T-helper 2 cell (primary cell): ENCODE measurements at regions not wholly inside any gene's neighbourhood (a gene's known extent, or its start where the extent isn't known, plus 50 kb on each side); places are given as distances from the start of the nearest gene placed in this dataset.
"Not testable (repeated sequence)": the region's sequence is repeated elsewhere in the genome, so short reads cannot be mapped to it uniquely, and the experiment has no call there.

Experiments used
- DNase-seq, 5 experiments: peaks; one replicate each; pipeline versions ENCODE4 v3.0.0 to v3.0.0-alpha.2; 2012 to 2022

DNA sequence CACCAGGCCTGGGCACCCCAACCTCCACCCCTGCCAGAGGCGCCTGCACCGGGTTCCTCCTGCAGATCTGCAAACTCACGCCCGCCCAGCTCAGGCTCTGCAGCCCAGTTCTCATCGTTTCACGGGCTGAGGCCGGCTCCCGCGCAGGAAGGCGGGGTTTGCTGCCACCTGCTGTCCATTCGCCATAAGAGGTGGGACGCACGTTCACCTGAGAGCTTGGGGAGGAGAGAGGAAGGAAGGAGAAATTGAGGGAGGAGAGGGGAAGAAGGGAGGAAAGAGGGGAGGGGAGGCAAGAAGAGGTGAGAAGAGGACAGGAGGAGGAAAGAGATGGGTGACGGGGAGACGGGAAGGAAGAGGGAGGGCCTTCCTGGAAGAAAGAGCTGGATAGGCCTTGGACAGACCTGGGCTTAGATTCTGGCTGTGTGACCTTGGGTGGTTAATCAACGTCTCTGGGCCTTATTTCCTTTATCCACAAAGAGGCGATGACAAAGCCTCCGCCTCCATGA lies 114.5 kb downstream of the ADRA2C start:
- peak in 4 of 5 experiments; percentile 40 to 61 (median 50) for DNase-seq

DNA sequence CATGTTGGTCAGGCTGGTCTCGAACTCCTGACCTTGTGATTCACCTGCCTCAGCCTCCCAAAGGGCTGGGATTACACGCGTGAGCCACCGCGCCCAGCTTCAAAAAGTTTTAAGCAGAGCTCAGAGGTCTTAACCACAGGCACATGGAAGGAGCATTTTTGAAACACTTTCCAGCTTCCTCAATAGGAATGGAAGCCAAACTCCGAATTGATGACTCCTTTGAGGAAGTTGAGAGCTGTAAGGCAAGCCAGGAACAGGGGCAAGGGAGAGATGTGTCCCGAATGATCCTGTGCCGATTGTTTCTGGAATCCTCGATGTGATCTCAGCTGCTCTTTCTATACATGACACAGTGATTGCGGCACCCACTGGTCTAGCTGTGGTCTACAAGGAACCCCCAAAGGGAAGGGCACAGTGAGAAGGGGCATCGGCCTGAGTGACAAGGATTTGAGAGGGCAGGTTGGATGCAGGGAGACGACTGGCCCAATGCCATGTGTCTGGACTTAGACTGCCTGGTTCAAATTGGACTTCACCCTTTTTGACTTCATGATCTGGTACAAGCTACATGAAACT lies 116.2 kb downstream of the ADRA2C start:
- not testable (repeated sequence) for DNase-seq

DNA sequence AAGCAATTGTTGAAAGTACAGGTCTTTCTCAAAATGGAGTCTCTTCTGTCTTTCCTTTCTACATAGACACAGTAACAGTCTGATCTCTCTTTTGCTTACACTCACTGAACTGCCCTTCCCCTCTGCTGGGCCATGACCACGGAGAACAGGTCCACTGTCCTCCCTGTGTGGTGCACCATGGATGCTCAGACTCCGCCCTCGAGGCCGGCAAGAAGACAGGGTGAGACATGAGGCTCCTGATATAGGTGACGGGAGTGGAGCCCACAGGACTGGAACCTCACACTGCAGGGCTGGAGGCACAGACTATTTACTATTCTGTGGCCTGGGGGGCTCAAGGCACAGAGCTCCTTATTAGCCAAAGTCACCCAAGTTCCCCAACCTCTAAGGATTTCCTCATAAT lies 118.1 kb downstream of the ADRA2C start:
- not testable (repeated sequence) for DNase-seq

DNA sequence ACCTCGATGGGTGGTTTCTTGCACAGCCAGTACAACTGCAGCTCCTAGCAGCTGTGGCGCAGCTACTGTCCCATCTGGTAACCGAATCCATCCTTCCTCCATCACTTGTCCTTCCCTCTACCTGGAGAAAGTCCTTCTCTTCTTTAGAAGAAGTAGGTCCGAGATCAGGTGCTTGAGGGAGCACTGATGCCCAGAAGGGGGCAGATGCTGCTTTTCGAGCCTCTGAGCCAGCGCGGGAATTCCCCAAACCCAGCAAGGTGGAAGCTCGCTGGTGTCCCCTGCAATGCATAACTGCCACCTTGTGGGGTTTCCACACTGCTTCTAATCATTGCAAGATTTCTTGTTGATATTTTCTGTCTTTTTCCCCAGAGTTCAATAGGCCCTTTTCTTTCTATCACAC lies 127.4 kb downstream of the ADRA2C start:
- DNase-seq: not testable (repeated sequence)

DNA sequence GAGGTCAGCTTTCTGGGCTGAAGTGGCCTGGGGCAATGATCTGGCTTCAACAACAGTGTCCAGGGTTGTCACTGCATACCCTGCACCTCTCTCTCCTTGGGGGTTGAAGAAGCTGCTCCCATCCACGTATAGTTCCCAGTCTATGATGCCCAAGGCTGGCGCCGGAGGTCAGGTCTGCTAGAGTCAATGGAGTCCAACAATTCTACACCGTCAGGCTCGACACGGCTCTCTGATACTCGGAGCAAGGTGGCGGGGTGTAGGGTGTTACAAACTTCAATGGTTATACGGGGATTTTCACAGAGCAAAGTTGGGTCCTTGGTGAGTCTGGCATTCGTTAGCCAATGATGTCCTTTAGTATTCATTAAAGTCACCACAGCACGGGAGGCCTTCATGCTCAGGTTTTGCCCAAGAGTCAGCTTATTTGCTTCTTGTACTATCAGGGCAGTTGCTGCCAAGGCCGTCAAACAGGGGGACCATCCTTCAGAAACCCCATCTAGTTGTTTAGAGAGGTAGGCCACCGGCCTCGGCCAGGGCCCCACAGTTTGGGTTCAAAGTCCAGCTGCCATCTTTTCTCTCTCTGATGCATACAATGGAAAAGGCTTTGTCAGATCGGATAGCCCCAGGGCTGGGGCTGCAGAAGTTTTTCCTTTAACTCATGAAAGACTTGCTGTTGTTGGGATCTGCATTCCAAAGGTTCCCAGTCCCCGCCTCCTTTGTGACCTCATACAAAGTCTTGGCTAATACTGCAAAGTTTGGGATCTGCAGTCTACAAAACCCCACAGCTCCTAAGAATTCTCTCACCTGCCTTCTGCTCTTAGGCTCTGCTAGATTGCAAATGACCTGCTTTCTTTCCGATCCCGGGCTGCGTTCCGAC lies 128.1 kb downstream of the ADRA2C start:
- DNase-seq: not testable (repeated sequence)

DNA sequence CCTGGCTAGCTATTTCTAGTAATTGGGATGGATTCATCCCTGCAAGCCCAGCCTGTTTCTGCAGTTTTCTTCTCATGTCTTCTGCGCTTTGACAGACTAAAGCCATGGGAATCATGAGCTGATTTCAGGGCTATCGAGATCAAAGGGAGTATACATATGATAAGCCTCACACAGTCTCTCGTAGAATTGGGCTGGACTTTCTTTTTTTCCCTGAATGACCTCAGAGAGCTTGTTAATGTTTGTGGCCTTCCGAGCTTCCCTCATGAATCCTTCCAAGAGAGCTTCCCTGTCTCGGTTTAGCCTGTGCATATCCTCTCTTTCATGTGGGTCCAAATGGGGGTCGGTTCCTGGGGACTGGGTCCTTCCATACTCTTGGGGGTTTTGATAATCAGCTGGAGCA lies 130.3 kb downstream of the ADRA2C start:
- no peak for DNase-seq

DNA sequence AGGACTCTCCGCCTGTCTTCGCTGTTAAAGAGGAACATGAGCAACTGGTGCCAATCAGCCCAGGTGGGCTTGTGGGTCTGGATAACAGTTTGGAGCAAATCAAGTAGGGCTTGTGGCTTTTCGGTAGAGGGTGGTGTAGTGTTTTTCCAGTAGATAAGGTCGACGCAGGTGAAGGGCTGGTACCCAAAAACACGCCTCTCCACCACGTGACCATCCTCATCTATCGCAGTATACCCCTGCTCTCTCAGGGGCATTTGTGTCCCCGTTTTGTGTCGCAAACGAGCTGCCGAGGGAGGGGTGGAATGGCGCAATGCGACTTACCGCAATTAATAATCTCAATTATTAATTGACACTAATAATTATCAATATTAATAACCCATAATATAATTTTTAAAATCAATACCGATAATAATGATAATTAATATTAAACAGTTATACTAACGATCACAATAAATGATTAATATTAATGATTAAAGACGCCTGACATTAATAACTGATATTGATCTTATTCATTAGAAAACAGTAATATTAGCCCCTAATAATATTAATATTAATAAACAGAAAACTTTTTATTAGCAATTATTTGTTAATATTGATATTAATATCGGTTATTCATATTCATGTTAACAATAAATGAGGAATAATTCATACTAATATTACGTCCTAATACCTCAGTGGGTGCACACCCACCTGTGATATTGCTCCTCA lies 130.8 kb downstream of the ADRA2C start:
- not testable (repeated sequence) for DNase-seq

DNA sequence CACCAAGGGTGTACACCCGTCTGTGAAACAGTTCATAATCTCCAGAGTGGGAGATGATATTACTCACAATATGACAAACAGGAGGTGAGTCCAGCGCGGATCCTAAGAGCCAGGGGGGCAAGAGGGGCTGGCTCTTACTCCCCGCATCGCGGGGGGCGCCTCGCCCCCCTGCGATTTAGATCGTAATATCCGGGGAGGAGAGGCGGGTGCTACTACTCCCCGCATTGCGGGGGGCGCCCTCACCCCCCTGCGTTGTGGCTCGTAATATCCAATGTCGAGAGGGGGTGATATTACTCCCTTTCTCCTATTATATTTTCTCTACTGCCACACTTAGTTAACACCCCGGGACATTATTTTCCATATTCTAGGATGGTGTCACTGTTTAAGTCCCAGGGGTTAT lies 131.9 kb downstream of the ADRA2C start:
- no peak for DNase-seq

DNA sequence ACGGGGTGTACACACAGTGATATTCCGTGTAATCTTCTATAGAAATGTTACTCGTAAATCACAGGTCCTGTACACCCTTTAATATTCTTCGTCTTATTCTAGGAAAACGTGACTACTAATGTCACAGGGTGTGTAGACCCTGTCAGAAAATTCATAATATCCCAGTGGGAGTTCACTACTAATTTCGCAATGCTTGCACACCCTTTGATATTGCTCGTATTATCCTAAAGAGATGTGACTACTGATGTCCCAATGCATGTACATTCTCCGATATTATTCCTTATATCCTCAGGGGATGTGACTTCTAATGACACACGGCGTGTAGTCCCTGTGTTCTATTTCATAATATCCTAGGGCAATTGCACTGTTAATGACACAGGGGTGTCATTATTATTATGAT lies 132.7 kb downstream of the ADRA2C start:
- not testable (repeated sequence) for DNase-seq

DNA sequence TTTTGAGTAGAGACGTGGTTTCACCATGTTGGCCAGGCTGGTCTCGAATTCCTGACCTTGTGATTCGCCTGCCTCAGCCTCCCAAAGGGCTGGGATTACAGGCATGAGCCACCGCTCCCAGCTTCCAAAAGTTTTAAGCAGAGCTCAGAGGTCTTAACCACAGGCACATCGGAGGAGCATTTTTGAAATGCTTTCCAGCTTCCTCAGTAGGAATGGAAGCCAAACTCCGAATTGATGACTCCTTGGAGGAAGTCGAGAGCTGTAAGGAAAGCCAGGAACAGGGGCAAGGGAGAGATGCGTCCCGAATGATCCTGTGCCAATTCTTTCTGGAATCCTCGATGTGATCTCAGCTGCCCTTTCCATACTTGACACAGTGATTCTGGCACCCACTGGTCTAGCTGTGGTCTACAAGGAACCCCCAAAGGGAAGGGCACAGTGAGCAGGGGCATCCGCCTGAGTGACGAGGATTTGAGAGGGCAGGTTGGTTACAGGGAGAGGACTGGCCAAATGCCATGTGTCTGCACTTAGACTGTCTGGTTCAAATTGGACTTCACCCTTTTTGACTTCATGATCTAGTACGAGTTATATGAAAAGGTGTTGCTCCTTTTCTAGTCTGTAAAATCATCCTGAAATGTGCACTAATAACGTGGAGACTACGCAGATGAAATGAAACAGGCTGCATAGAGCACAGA lies 138.2 kb downstream of the ADRA2C start:
- DNase-seq: not testable (repeated sequence)

DNA sequence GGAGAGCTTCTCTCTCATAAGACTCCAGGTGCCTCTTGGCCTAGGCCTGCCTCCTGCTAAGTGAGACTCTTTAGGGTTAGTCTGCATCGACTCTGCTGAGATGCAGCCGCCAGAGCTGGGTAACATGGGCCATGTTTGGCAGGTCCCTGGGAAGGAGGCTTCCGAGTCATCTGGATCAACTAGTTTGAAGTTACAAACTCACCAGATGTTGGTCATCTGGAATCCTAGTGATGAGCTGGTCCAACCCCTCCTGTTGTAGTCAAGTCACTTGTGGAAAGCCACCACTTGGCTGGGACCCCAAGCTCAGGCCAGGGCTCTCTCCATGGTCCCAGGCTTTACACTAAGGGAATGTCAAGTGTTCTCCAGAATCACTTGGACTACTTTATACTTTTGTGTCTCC lies 143.4 kb downstream of the ADRA2C start:
- not testable (repeated sequence) for DNase-seq

DNA sequence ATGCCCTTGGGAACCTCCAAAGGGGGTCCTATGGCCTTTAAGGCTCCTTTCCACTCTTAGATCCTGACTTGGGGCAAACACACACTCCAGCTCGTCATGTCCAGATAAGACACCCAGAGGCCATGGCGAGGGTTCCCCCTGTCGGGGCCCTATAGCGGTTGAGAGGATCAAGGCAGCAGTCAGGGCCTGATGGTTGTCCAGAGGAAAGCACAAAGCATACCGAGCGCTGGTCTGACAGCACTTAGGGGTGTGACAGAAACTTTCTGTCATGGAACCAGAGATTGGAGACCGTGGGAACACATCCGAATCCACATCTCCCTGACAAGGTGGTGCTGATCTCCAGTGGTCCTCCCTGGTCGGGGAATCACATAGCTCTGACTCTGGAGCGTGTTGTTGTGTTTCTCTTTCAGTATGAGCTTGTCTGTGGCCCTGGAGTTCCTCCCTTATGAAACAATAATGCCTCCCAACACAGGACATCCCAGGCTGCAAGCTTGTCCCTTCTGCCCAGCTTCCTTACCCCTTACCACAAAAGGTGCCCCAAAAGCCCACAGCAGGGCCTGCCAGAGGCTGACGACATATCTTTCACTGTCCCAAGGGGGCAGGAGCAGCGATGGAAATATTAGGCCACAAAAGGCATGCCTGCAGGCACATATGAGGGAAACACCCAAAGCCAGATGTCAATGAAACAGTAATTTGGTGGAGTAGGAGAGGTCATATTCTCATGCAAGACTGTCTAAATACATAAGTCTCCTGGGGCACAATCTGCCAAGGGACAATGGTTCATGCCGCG lies 144.2 kb downstream of the ADRA2C start:
- not testable (repeated sequence) for DNase-seq

DNA sequence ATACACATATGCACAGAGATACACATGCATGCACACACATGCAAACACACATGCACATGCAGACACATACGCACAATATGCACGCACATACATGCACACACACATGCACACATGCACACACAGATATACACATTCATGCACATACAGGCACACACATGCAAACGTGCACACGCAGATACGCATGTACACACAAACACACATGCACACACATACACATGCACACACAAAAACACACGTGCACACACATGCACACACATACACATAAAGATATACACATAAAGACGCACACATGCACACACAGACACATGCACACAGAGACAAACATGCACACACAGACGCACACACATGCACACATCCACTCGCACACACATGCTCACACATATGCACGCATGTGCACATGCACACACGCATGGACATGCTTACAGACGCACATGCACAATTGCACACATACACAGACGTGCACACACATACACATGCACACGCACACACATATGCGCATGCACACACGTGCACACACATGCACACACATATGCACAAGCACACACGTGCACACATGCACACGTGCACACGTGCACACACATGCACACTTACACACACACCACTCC lies 145.2 kb downstream of the ADRA2C start:
- no peak for DNase-seq

DNA sequence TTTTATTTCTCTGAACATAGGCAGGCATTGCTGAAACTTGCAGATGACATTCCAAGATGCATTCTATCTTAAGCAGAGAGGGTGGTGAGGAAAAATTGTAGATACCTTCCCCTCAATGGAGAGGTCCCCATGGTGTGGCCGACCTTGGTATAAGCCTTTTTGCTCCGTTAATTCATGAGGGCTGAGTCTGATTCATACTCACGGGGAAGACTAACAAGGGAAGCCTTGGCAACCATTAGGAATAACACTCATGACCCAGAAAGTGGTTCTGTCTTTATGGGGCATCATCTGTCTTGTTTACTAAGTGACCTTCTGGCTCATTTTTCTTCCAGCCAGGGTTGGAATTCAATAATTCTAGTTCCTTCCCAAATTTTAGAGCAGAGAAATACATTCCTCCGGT lies 148.3 kb downstream of the ADRA2C start:
- DNase-seq: not testable (repeated sequence)

DNA sequence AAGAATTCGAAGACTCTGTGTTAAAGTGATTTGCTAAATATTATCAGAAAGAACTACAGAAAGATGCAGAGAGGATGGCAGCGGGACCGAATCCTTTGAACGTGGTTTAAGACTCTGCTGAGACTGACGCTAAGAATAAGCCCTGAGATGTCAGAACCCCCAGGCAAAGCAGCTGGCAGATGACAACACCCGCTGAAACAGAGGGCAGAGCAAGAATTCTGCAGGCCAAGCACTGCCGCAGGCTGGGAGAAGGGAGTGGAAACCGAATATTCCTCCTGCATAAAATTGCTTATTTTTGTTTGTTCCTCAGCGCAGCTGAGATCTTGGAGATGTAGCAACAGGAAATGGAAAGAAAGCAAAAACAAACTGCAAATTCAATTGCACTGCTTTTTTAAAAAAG lies 153.3 kb downstream of the ADRA2C start:
- not testable (repeated sequence) for DNase-seq

DNA sequence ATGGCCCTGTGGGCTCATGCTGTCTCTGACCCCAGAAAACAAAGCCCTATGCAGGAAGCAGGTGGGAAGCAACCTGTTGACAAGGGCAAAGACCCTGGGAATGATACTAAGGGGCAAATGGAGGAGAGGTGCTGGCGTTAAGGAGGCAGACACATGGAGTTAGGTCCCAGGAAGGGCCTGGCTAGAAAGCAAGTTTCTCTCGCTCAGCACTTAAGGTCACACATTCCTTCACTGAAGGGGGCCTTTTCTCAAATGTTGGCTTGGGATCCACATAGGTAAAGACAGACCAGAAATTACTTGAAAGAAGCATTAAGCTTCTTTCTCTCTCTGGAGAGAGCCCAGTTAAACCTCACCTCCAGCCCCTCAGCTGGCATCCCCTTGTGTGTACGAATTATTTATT lies 155.7 kb downstream of the ADRA2C start:
- DNase-seq: not testable (repeated sequence)

DNA sequence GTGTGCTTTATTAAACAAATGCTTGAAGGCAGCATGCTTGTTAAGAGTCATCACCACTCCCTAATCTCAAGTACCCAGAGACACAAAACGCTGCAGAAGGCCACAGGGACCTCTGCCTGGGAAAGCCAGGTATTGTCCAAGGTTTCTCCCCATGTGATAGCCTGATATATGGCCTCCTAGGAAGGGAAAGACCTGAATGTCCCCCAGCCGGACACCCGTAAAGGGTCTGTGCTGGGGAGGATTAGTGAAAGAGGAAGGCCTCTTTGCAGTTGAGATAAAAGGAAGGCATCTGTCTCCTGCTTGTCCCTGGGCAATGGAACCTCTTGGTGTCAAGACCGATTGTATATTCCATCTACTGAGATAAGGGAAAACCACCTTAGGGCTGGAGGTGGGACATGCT lies 159.7 kb downstream of the ADRA2C start:
- DNase-seq: not testable (repeated sequence)

DNA sequence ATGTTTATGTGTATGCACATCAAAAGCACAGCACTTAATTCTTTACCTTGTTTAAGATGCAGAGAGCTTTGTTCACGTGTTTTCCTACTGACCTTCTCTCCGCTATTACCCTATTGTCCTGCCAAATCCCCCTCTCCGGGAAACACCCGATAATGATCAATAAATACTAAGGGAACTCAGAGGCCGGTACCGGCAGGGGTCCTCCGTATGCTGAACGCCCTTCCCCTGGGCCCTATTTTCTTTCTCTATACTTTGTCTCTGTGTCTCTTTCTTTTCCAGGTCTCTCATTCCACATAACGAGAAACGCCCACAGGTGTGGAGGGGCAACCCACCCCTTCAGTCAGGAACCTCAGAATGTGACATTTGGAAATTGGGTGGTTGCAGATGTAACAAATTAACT lies 160.1 kb downstream of the ADRA2C start:
- not testable (repeated sequence) for DNase-seq

DNA sequence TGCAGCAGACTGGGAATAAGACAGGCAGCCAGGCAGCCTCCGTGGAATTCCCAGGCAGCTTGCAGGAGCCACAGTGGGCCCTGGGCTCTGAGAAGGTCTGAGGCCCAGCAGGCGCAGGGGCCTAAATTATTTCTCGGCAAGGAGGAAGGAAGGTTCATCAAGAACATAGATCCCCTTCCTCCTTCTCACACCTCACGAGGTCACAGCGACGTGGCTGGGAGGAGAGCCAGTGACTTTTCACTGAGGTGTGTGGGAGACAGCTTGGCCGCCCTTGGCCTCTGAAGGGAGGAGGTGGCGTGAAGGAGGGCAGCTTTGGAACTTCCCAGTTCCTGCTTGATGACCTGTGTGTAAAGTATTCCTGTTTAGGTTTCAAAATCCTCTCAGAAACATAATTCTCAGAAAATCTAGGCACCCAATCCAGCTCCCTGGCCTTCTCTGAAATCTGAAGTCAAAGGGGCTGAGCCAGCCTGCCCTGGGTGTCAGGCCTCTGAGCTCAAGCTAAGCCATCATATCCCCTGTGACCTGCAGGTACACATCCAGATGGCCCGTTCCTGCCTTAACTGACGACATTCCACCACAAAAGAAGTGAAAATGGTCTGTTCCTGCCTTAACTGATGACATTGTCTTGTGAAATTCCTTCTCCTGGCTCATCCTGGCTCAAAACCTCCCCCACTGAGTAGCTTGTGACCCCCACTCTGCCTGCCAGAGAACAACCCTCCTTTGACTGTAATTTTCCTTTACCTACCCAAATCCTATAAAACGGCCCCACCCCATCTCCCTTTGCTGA lies 161.0 kb downstream of the ADRA2C start:
- DNase-seq: not testable (repeated sequence)

DNA sequence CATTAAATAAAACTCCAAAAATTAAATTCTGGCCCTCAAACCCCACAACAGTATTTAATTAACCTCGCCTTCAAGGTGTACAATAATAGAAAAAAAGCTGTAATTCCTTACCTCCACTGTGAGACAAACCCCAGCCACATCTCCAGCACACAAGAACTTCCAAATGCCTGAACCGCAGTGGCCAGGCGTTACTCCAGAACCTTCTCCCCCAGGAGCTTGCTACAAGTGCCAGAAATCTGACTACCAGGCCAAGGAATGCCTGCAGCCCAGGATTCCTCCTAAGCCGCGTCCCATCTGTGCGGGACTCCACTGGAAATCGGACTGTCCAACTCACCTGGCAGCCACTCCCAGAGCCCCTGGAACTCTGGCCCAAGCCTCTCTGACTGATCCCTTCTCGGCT lies 163.2 kb downstream of the ADRA2C start:
- not testable (repeated sequence) for DNase-seq

DNA sequence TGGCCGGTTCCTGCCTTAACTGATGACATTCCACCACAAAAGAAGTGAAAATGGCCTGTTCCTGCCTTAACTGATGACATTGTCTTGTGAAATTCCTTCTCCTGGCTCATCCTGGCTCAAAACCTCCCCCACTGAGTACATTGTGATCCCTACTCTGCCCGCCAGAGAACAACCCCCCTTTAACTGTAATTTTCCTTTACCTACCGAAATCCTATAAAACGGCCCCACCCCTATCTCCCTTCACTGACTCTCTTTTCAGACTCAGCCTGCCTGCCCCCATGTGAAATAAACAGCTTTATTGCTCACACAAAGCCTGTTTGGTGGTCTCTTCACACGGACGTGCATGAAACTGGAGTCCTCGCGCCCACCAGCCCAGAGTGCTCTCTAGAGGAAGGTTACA lies 166.5 kb downstream of the ADRA2C start:
- DNase-seq: not testable (repeated sequence)
